Mucosa of descending colon (tissue), 3 donors: ENCODE measurements at regions not wholly inside any gene's neighbourhood (a gene's known extent, or its start where the extent isn't known, plus 50 kb on each side); places are given as distances from the start of the nearest gene placed in this dataset.

Experiments used
- ATAC-seq: fragments of 200-7000 bp; cut with Tn5 transposase; one replicate; pipeline ENCODE4 v1.9.1; 2020; ENCODE audit warnings: mild to moderate bottlenecking, moderate library complexity
- DNase-seq, 3 donors: peaks; one replicate each; pipeline ENCODE4 v3.0.0-alpha.2; 2020
- H3K36me3 ChIP-seq: fragments of 200-600 bp; one replicate; pipeline ENCODE4 v1.8.0; 2021; ENCODE audit warnings: low read depth, mild to moderate bottlenecking
- H3K4me1 ChIP-seq: fragments of 200-600 bp; one replicate; pipeline ENCODE4 v1.8.0; 2021; ENCODE audit warnings: low read depth, mild to moderate bottlenecking
- H3K4me3 ChIP-seq: fragments of 200-600 bp; one replicate; pipeline ENCODE4 v1.8.0; 2021; ENCODE audit warnings: mild to moderate bottlenecking
- H3K9me3 ChIP-seq: fragments of 200-600 bp; one replicate; pipeline ENCODE4 v1.8.0; 2021; ENCODE audit warnings: mild to moderate bottlenecking
- CTCF ChIP-seq: fragments of 200-600 bp; IDR thresholded peaks from one replicate; pipeline ENCODE4 v1.8.0; 2022; ENCODE audit warnings: antibody characterized with exemption, mild to moderate bottlenecking
- intact Hi-C, 2 donors: fragments of 100-400 bp; cut with DNase I in 1 of 2; cut with micrococcal nuclease in 1 of 2; formaldehyde crosslinking; loops; one replicate each; pipeline versions ENCODE4 v1.11.0 to v1.11.1; 2022; cut with DNase I, micrococcal nuclease
- donor health status: DM: no; HTN: no; CAD: no; lungs with moderate emphysema.
- donor health status: DM: no; HTN: no; CAD: no.
- donor health status: DM: no; HTN: yes; CAD: no.

DNA sequence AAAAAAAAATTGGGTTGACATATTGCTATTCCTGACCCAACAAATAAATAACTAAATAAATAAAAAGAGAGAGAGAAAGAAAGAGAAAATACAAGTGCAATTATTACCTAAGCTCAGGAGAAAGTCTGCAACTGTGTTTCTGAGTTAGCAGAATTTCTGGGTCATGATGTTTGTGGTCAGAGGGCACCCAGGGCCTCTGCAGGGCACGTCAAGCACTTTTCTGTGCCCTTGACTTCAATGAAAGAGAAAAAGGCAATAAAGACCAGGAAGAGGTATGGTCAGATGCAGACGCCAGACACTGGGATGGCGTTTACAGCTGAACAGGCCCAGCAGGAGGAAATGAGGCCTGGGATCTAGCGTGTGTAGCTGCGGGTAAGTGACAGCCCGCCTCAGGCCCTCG, 160.9 kb upstream of the GDF10 start:
- Histone ChIP-seq H3K4me1 (no peaks in the 10 kb centered on the region), H3K36me3 (no peaks in the 10 kb centered on the region), H3K9me3 (no peaks in the 10 kb centered on the region), H3K4me3 (no peak overlapping the region)
- ATAC-seq (no peak), DNase-seq (no peak)
- no peak for TF ChIP-seq CTCF
- intact Hi-C loops = no loop called here

- ATAC-seq (no peak), DNase-seq (no peak)
- no peaks in the 10 kb centered on the region for H3K4me1 ChIP-seq
- H3K36me3 ChIP-seq = no peaks in the 10 kb centered on the region
- no peak for TF ChIP-seq CTCF
- intact Hi-C loops = no loop called here
- H3K9me3 ChIP-seq = no peaks in the 10 kb centered on the region
- H3K4me3 ChIP-seq = no peak overlapping the region
Observed at GRCh38 chr10:47140761-47141348, 159.1 kb upstream of the GDF10 start.

DNA sequence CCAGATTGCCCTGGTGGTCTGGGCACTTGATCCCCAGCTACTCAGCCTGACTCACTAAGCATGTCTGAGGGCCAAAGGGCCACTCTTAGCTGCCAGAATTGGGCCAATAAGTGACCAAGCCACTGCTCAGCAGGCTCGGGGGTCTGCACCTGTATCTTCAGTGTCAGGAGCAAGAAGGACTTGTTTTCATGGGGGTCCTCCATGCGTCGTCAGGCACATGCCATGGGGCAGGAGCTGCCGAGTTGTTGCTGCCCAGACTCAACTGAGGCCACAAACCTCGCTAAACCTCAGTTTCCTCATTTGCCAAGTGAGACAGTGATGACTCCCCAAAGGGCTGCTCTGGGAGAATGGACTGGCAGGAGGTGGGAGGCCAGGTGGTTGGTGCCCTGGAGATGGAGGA, 158.6 kb upstream of the GDF10 start:
- H3K4me1 ChIP-seq = no peaks in the 10 kb centered on the region
- DNase-seq (no peak), ATAC-seq (no peak)
- TF ChIP-seq CTCF = no peak
- no peaks in the 10 kb centered on the region for H3K9me3 ChIP-seq
- no peaks in the 10 kb centered on the region for H3K36me3 ChIP-seq
- intact Hi-C loops = no loop called here
- no peak overlapping the region for H3K4me3 ChIP-seq

DNA sequence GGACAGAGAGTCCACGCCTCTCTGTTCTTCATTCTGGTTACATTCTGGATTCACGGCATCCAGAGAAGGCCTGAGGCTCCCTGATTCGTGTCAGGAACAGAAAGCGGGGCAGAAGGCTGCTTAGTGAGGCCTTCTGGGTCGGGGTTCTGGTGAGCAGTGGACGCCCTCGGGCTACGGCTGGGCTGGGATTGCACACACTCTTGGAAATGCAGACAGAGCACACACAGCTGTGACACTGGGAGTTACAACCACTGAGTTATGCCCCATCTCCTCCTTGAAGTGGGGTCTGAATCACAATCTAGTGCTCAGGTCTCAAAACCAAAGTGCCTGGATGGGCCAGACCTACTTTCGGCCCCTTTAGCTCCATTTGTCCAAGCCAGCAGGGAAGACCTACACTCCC, 156.9 kb upstream of the GDF10 start:
- intact Hi-C loops = no loop called here
- no peak for DNase-seq
- Histone ChIP-seq H3K4me1 (no peaks in the 10 kb centered on the region), H3K4me3 (no peak overlapping the region), H3K9me3 (no peaks in the 10 kb centered on the region), H3K36me3 (no peaks in the 10 kb centered on the region)
- no peak for ATAC-seq
- TF ChIP-seq CTCF = no peak

DNA sequence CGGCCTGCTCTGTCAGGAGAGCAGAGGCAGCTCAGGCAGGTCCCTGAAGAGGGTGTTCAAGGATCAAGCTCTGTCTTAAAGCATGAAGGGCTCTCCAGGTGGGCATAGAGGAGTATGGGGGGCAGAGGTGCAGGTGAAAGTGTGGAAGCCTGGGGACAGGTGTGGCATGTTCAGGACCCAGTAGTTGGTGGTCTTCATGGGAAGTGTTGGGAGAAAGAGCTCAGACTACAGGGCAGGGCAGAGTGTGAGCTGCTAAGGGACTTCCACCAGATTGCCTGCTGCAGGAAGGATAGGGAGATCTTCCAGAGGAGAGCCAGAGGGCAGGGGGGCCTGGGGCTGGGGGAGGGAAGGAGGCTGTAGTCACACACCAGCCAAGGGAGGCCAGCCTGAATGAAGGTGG, 156.5 kb upstream of the GDF10 start:
- ATAC-seq (no peak), DNase-seq (no peak)
- H3K36me3 ChIP-seq = no peaks in the 10 kb centered on the region
- no peak for TF ChIP-seq CTCF
- H3K4me1 ChIP-seq = no peaks in the 10 kb centered on the region
- intact Hi-C loops = no loop called here
- H3K9me3 ChIP-seq = no peaks in the 10 kb centered on the region
- no peak overlapping the region for H3K4me3 ChIP-seq

DNA sequence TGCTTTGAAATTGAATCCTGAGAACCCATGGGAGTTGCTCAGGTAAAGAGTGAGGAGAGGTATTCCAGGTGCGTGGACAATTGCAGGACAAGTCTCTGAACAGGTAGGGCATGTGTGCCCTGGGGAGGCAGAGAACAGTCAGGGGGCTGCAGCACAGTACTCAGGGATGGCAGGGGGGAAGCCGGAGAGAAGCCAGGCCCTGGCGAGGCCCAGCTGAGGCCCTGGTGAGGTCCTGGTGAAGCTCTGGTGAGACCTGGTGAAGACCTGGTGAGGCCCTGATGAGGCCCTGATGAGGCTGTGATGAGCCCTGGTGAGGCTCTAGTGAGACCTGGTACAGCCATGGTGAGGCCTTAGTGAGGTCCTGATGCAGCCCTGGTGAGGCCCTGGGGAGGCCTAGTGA, 155.5 kb upstream of the GDF10 start:
- ATAC-seq = no peak
- DNase-seq = no peak

More for the DNA sequence above, 155.5 kb upstream of the GDF10 start:
- Histone ChIP-seq H3K9me3 (no peaks in the 10 kb centered on the region), H3K4me1 (no peaks in the 10 kb centered on the region), H3K36me3 (no peaks in the 10 kb centered on the region), H3K4me3 (no peak overlapping the region)
- intact Hi-C loops = no loop called here
- TF ChIP-seq CTCF = no peak
